ENCODE measurements at regions not wholly inside any gene's neighbourhood (a gene's known extent, or its start where the extent isn't known, plus 50 kb on each side); places are given as distances from the start of the nearest gene placed in this dataset.

GRCh38 chr10:14433147-14433546 is 102.4 kb upstream of the FRMD4A start:
- H3K4me1 ChIP-seq = peaks cover 9% of the 10 kb centered on the region
- H3K36me3 ChIP-seq (replicated peaks in 1 of 2; ENCODE audit: insufficient read depth in 1 of 2, low read depth in 2 of 2) = no peaks in the 10 kb centered on the region
- DNase-seq (no peak), ATAC-seq (no peak)
- no peak overlapping the region for H3K27ac ChIP-seq
- no peak overlapping the region for H3K4me3 ChIP-seq
- WGBS, 2 donors = 88 to 89% methylated on average over 2 of the region's 2 CpGs
- TF ChIP-seq, protein P1, sequence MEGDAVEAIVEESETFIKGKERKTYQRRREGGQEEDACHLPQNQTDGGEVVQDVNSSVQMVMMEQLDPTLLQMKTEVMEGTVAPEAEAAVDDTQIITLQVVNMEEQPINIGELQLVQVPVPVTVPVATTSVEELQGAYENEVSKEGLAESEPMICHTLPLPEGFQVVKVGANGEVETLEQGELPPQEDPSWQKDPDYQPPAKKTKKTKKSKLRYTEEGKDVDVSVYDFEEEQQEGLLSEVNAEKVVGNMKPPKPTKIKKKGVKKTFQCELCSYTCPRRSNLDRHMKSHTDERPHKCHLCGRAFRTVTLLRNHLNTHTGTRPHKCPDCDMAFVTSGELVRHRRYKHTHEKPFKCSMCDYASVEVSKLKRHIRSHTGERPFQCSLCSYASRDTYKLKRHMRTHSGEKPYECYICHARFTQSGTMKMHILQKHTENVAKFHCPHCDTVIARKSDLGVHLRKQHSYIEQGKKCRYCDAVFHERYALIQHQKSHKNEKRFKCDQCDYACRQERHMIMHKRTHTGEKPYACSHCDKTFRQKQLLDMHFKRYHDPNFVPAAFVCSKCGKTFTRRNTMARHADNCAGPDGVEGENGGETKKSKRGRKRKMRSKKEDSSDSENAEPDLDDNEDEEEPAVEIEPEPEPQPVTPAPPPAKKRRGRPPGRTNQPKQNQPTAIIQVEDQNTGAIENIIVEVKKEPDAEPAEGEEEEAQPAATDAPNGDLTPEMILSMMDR (IDR thresholded peaks at IDR 0.05) = no peak
- no peak for TF ChIP-seq POLR2A (IDR thresholded peaks at IDR 0.05)
- no peaks in the 10 kb centered on the region for H3K9me3 ChIP-seq
- no peaks in the 10 kb centered on the region for H3K27me3 ChIP-seq
- intact Hi-C loops (cut with DNase I) = no loop called here

- DNase-seq = no peak
- Histone ChIP-seq H3K36me3 (replicated peaks in 1 of 2; ENCODE audit: insufficient read depth in 1 of 2, low read depth in 2 of 2) (no peaks in the 10 kb centered on the region), H3K27ac (peak overlapping the region in 2 of 4 donors; percentile 39 to 76), H3K4me3 (no peak overlapping the region), H3K4me1 (peaks cover 9% of the 10 kb centered on the region), H3K9me3 (no peaks in the 10 kb centered on the region), H3K27me3 (no peaks in the 10 kb centered on the region)
- intact Hi-C loops (cut with DNase I) = no loop called here
- TF ChIP-seq, protein P1 (IDR thresholded peaks at IDR 0.05) = no peak
- no peak for TF ChIP-seq POLR2A (IDR thresholded peaks at IDR 0.05)
- WGBS, 2 donors = 20 to 39% methylated on average over 4 of the region's 4 CpGs
- ATAC-seq = peak; percentile 68
Observed at GRCh38 chr10:14431868-14432267, 101.1 kb upstream of the FRMD4A start.

- no peak for DNase-seq
- no peak for TF ChIP-seq POLR2A (IDR thresholded peaks at IDR 0.05)
- TF ChIP-seq, protein P1 (IDR thresholded peaks at IDR 0.05) = no peak
- no peaks in the 10 kb centered on the region for H3K27me3 ChIP-seq
- no peak overlapping the region for H3K4me3 ChIP-seq
- intact Hi-C loops (cut with DNase I) = no loop called here
- no peaks in the 10 kb centered on the region for H3K9me3 ChIP-seq
- WGBS, 2 donors = 67 to 69% methylated on average over 6 of the region's 6 CpGs
- H3K4me1 ChIP-seq = peaks cover 9% of the 10 kb centered on the region
- no peak overlapping the region for H3K27ac ChIP-seq
- no peaks in the 10 kb centered on the region for H3K36me3 ChIP-seq (replicated peaks in 1 of 2; ENCODE audit: insufficient read depth in 1 of 2, low read depth in 2 of 2)
- no peak for ATAC-seq
Observed at GRCh38 chr10:14429043-14429700, 98.4 kb upstream of the FRMD4A start.

DNA sequence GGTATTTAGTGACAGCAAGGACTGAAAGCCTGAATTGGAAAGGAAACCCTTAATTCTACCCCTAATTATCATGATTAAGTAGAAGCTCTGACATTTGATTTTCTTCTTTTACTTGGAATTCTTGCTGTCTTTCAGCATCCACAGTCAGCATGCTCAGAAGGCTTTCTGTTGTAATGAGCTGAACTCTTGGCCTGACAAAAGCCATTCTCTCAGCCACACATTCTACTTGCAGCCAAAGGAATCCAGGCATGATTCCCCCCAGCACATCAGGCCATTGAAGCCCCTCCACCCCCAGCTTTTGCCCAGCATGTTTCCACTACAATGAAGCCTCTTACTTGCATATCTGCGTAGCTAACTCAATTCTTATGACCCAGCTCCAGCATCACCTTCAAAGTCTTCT is 94.3 kb upstream of the FRMD4A start:
- H3K4me1 ChIP-seq = peaks cover 11% of the 10 kb centered on the region
- no peaks in the 10 kb centered on the region for H3K36me3 ChIP-seq (replicated peaks in 1 of 2; ENCODE audit: insufficient read depth in 1 of 2, low read depth in 2 of 2)
- intact Hi-C loops (cut with DNase I) = no loop called here
- 95 to 96% methylated on average over 1 of the region's 1 CpG for WGBS, 2 donors
- no peak overlapping the region for H3K4me3 ChIP-seq
- no peak for ATAC-seq
- DNase-seq = no peak
- H3K27ac ChIP-seq = no peak overlapping the region
- no peaks in the 10 kb centered on the region for H3K27me3 ChIP-seq
- H3K9me3 ChIP-seq = no peaks in the 10 kb centered on the region
- TF ChIP-seq POLR2A (IDR thresholded peaks at IDR 0.05) = no peak
- TF ChIP-seq, protein P1 (IDR thresholded peaks at IDR 0.05) = no peak

All from body of pancreas (tissue), 4 donors.